HAP-1 (cell line): ENCODE measurements at regions not wholly inside any gene's neighbourhood (a gene's known extent, or its start where the extent isn't known, plus 50 kb on each side); places are given as distances from the start of the nearest gene placed in this dataset.
A peak's percentile ranks its signal among the peaks of the same experiment; 100 is the strongest.

ENCODE experiments used
- DNase-seq, 2 experiments: peaks; one replicate each; pipeline ENCODE4 v3.0.0-alpha.2; 2016 to 2020; ENCODE audit warnings: low spot score in 2 of 2
- H3K27me3 ChIP-seq: fragments of 250-450 bp; sonication (Bioruptor Pico); 2 replicates; pipeline ENCODE4 v1.5.1; 2020; ENCODE audit warnings: low read depth, mild to moderate bottlenecking, moderate library complexity
- H3K36me3 ChIP-seq: fragments of 250-450 bp; sonication (Bioruptor Pico); replicated peaks from 2 replicates; pipeline ENCODE4 v1.5.1; 2020; ENCODE audit warnings: mild to moderate bottlenecking
- H3K4me1 ChIP-seq: fragments of 250-450 bp; sonication (Bioruptor Pico); 2 replicates; pipeline ENCODE4 v1.5.1; 2020; ENCODE audit warnings: mild to moderate bottlenecking
- H3K4me3 ChIP-seq: fragments of 250-450 bp; sonication (Bioruptor Pico); 2 replicates; pipeline ENCODE4 v1.5.1; 2020; ENCODE audit warnings: mild to moderate bottlenecking, moderate library complexity
- H3K9me3 ChIP-seq: fragments of 250-450 bp; sonication (Bioruptor Pico); 2 replicates; pipeline ENCODE4 v1.5.1; 2020; ENCODE audit warnings: mild to moderate bottlenecking, moderate library complexity
- in situ Hi-C: fragments of 300-500 bp; cut with MboI; formaldehyde crosslinking; loops from 3 replicates; pipeline ENCODE4 v1.14.3; 2020; ENCODE audit warnings: low sequenced_read_pairs, inconsistent platforms, mixed read lengths

DNA sequence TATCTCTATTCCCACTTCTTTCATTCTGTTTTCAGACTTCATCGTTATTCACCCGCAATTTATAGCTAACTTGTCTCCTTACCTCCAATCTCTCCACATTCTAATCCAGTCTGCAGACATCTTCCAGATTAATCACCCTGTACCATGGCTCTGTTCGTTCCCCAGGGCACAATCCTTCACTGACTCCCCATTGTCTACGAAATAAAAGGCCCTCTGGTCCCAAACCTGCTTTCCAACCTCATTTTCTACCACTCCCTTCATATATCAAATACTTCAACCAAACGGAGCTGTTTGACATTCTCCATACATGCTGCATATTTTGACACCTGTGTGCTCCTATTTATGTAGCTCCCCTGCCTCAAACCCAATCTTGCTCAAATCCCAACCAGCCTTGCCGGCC, 1720.6 kb upstream of the WWC1 start:
- H3K27me3 ChIP-seq = no peaks in the 10 kb centered on the region
- no peaks in the 10 kb centered on the region for H3K9me3 ChIP-seq
- in situ Hi-C loops = no loop called here
- no peaks in the 10 kb centered on the region for H3K36me3 ChIP-seq
- no peaks in the 10 kb centered on the region for H3K4me1 ChIP-seq
- DNase-seq = no peak
- H3K4me3 ChIP-seq = no peak overlapping the region

DNA sequence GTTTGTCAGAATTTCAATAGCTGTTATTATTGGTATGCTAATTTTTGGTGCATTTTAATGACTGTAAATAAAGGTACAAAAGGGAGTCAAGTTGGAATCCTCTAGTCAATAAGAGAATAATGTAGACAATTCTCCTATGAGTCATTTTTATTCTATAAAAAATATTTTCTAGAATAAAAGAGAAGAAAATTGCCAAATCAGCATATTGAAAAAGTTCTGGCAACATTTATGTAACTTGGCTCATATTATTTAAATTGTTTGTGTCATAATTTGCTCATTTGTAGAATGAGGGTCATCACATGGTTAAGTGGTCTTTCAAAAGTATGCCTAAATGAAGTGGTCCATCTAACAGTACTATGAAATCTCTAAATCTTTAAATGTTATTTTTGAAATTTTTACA, 1719.8 kb upstream of the WWC1 start:
- Histone ChIP-seq H3K4me1 (no peaks in the 10 kb centered on the region), H3K27me3 (no peaks in the 10 kb centered on the region), H3K4me3 (no peak overlapping the region), H3K9me3 (no peaks in the 10 kb centered on the region), H3K36me3 (no peaks in the 10 kb centered on the region)
- DNase-seq = no peak
- in situ Hi-C loops = no loop called here

DNA sequence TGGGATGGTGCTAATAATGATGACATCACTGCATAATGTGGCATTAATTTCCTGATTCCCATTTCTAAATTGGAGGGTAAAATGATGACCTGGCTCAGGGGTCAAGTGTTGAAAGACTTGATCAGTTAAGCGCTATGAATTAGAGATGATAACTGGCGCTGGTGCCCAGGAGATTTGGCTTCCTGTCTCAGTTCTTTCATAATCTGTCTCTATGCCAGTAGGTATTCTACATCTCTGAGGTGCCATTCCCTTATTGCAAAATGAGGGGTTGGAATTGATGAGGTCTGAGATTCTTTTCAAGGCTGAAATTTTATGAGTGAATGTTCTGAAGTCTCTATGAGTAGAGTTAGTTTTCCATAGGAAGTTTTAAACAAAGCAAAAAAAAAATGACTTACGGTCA, 1715.1 kb upstream of the WWC1 start:
- Histone ChIP-seq H3K9me3 (no peaks in the 10 kb centered on the region), H3K36me3 (no peaks in the 10 kb centered on the region), H3K27me3 (no peaks in the 10 kb centered on the region), H3K4me1 (no peaks in the 10 kb centered on the region), H3K4me3 (no peak overlapping the region)
- in situ Hi-C loops = no loop called here
- no peak for DNase-seq

DNA sequence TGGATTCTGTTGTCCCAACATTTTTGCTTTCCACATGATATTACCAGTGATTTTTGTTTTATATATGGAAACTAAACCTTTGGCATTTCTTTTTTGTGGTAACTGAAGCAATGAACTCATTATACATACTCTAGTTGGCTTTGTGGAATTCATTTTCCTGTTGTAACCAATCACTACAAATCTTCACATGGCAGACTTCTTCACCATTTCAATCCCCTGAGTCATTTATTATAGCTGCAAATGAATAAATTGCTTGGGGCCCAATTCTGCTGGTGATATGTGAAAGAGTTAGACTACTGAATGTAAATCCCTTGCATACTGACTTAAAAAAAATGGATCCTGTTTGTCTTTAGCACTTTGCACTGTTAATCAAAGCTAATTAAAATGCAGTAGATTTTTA, 1709.6 kb upstream of the WWC1 start:
- H3K27me3 ChIP-seq = no peaks in the 10 kb centered on the region
- in situ Hi-C loops = no loop called here
- DNase-seq = no peak

DNA sequence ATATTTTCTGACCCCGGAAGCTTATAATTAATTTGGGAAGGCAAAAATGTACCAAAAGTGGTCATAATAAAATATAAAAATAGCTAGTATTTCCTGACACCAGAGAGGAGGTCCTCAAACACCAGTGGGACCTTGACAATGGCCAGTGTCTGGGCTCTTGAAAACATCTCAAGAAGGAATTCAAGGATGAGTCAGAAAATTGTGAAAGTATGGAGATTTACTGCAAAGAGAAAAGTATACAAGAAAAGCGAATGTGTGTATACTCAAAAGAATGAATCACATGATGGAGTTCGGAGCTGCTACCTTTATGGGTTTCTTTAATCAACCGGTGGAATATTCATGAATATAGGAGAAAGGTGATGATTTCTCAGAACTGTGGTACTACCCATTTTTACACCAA, 1709.0 kb upstream of the WWC1 start:
- DNase-seq = no peak
- H3K9me3 ChIP-seq = no peaks in the 10 kb centered on the region
- no peaks in the 10 kb centered on the region for H3K27me3 ChIP-seq
- H3K36me3 ChIP-seq = no peaks in the 10 kb centered on the region
- in situ Hi-C loops = no loop called here
- no peaks in the 10 kb centered on the region for H3K4me1 ChIP-seq
- H3K4me3 ChIP-seq = no peak overlapping the region

More for the DNA sequence above, 1709.6 kb upstream of the WWC1 start:
- no peaks in the 10 kb centered on the region for H3K4me1 ChIP-seq
- H3K4me3 ChIP-seq = no peak overlapping the region
- H3K36me3 ChIP-seq = no peaks in the 10 kb centered on the region
- H3K9me3 ChIP-seq = no peaks in the 10 kb centered on the region

DNA sequence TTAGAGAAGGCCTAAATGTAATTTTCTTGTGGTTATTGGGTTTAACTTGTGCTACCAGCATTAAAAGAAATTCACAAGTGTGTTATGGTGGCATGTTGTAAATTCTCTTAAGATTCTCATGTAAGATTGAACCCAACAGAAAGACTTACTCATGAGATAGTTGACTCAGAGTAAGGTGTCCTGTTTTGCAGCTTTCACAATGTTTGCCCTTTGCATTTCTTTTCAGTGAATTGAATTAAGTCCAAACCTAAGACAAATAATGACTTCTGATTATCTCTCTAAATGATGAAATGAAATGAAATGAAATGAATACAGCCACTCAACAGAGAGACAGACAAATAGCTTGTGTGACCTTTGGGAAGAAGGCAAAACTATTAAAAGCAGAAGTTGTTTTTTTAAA, 1696.9 kb upstream of the WWC1 start:
- in situ Hi-C loops = no loop called here
- H3K4me1 ChIP-seq = no peaks in the 10 kb centered on the region
- no peaks in the 10 kb centered on the region for H3K9me3 ChIP-seq
- DNase-seq = no peak
- H3K4me3 ChIP-seq = no peak overlapping the region
- H3K27me3 ChIP-seq = no peaks in the 10 kb centered on the region
- no peaks in the 10 kb centered on the region for H3K36me3 ChIP-seq

DNA sequence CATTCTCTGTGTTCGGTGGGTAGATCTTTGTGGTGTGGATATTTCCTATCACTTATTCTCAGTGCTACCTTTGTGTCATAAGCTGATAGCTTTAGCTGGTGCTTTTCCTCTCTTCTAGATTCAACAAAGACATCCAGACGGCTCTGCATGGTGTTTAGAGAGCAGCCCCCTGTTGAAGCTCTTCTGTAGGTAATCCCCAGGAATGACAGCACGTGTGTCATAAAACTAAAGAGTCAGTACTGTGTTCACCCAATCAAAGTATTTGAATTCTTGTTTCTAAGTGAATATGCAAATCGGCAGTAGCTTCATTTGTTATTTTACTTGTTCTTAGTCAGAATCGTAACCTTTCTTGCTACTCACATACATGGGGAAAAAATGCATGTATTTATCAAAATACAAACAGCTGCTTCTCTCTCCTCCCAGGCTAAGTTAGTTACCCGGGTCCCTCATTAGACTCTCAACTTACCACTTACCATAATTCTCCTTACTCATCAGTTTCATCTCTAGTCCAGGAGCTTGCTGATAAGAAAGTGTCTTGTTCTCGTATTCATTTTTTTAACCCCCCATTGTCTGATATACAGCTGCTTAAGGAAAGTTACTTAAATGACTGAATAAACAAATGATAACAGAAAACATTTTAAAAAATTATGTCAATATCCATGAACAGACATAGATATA, 1696.0 kb upstream of the WWC1 start:
- no peaks in the 10 kb centered on the region for H3K4me1 ChIP-seq
- no peaks in the 10 kb centered on the region for H3K36me3 ChIP-seq
- no peaks in the 10 kb centered on the region for H3K9me3 ChIP-seq
- no peak overlapping the region for H3K4me3 ChIP-seq
- in situ Hi-C loops = no loop called here
- no peaks in the 10 kb centered on the region for H3K27me3 ChIP-seq
- no peak for DNase-seq

DNA sequence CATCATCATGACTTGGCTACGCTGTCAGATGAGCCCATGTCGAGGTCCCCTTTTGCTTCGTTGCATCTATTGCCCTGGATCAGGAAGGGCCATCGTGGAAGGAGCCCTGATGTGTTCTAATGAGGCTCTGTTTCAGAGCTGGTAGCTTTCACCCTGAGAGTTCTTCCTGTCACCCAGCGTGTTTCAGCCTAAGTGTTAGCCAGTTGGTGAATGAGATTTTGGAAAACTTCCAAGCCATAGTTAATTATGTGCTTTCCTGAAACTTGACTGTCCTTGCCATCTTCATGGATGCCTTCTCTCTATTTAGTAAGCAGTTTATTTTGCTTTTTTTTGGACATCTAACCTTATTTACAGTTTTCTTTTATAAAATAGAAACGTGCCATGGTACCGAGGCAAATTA, 1695.4 kb upstream of the WWC1 start:
- H3K4me1 ChIP-seq = no peaks in the 10 kb centered on the region
- H3K9me3 ChIP-seq = no peaks in the 10 kb centered on the region
- H3K36me3 ChIP-seq = no peaks in the 10 kb centered on the region
- in situ Hi-C loops = no loop called here
- no peak overlapping the region for H3K4me3 ChIP-seq
- H3K27me3 ChIP-seq = no peaks in the 10 kb centered on the region
- no peak for DNase-seq

DNA sequence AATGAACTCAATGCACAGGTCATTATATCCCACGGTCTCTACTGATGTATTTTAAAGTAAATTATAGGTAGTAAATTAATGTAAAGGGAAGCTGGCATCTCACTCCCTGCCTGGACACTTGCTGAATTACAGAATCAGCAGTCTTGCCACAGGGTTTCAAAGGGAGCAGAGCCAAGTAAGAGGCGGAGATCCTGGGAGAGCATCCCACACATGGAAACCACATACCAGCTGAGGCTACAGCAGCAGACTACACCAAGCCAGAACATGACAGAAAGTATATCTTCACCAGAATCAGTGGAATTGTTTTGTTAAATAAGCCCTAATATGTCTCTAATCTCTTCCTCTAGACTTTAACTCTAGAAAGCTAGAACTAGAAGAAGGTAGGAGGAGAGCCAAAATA, 1689.2 kb upstream of the WWC1 start:
- Histone ChIP-seq H3K4me1 (no peaks in the 10 kb centered on the region), H3K9me3 (no peaks in the 10 kb centered on the region), H3K4me3 (no peak overlapping the region), H3K36me3 (no peaks in the 10 kb centered on the region), H3K27me3 (no peaks in the 10 kb centered on the region)
- in situ Hi-C loops = no loop called here
- DNase-seq = no peak

DNA sequence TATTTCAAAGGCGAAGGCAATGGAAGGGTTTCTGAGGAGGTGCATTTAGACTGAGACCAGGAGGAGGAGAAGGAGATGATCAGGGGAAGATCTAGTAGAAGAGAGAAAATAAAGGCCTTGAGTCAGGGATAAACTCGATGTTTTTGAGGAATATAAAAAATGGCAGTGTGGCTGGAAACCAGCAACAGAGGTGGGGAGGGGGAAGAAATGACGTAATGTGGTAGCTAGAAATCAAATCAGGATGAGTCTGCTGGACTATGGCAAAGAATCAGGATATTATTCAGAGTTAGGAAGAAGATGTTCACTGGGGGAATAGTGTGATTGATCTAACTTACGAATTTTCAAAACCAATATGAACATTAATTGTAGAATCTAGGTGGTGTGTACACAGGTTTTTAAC, 1673.9 kb upstream of the WWC1 start:
- no peaks in the 10 kb centered on the region for H3K4me1 ChIP-seq
- H3K36me3 ChIP-seq = no peaks in the 10 kb centered on the region
- DNase-seq = no peak
- H3K4me3 ChIP-seq = no peak overlapping the region
- H3K27me3 ChIP-seq = no peaks in the 10 kb centered on the region
- H3K9me3 ChIP-seq = no peaks in the 10 kb centered on the region
- in situ Hi-C loops = no loop called here

DNA sequence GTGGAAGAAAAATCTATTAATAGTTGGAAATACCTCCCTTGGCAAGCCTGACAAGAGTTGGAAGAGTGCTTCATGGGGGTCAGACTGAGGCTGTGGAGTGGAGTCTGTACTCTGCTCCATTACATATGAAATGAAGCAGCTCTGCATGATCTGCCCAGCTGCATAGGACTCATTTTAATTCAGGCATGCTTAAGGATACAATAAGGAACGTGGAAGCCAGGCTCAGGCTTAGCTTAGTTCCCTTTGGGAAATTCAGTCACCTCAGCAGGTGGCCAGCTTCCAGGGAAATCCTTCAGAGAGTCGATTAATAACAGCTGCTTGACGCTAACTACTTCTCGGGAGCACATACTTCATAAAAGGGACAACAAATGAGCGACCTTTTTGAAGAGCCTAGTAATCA, 1672.9 kb upstream of the WWC1 start:
- in situ Hi-C loops = no loop called here
- Histone ChIP-seq H3K9me3 (no peaks in the 10 kb centered on the region), H3K36me3 (no peaks in the 10 kb centered on the region)

DNA sequence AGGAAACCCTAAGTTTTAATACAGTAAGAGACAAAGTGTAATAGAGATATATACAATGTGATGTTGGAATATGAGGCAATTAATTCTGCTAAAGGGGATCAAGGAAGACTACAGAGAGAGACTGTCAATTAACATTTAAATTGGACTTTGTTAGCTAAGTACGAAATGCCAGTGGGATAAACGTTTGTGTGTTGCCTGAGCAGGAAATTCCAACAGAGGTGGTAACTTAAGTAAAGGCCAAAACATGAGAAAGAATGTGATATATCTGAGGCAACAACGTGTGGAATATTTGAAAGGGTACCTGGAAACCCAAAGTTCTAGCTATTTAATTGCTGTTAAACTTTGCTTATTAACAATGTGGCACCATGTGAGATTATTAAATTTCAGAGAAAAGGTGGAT, 1666.9 kb upstream of the WWC1 start:
- H3K4me1 ChIP-seq = peaks cover 8% of the 10 kb centered on the region
- H3K9me3 ChIP-seq = no peaks in the 10 kb centered on the region
- DNase-seq = peak in 1 of 2 experiments; percentile 29
- H3K27me3 ChIP-seq = no peaks in the 10 kb centered on the region
- in situ Hi-C loops = no loop called here
- no peak overlapping the region for H3K4me3 ChIP-seq
- H3K36me3 ChIP-seq = no peaks in the 10 kb centered on the region

More for the DNA sequence above, 1672.9 kb upstream of the WWC1 start:
- no peak for DNase-seq
- Histone ChIP-seq H3K4me3 (no peak overlapping the region), H3K27me3 (no peaks in the 10 kb centered on the region), H3K4me1 (no peaks in the 10 kb centered on the region)

DNA sequence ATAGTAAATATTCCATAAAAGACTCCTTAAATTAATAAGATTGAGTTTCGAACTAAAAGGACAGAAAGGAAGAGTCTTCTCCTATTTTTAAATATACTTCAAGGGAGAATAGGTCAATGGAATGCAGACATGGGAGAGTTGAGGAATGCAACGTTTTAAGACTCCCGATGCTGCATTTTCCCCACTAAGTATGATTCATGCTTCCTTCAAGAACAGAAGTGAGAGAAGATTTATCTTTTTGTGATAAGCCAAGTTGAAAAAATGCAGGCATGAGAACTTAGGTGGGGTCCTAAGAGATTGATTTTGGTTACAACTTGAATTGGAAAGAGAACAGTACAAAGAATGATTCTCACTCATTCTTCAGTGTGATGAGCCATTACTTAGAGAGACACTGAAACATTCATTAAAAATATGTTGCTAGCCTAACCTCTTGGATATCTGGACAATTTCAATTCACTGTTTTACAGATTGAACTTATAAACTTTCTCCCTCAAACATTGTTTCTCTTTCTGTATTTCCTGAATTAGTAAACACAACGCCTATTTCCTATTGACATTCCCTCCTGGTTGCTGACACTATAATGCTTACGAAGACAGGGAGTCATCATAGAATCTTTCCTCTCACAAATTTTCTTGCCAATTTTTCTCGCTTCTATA, 1666.1 kb upstream of the WWC1 start:
- Histone ChIP-seq H3K4me1 (peaks cover 8% of the 10 kb centered on the region), H3K4me3 (no peak overlapping the region), H3K36me3 (no peaks in the 10 kb centered on the region), H3K9me3 (no peaks in the 10 kb centered on the region), H3K27me3 (no peaks in the 10 kb centered on the region)
- DNase-seq = no peak
- in situ Hi-C loops = no loop called here

DNA sequence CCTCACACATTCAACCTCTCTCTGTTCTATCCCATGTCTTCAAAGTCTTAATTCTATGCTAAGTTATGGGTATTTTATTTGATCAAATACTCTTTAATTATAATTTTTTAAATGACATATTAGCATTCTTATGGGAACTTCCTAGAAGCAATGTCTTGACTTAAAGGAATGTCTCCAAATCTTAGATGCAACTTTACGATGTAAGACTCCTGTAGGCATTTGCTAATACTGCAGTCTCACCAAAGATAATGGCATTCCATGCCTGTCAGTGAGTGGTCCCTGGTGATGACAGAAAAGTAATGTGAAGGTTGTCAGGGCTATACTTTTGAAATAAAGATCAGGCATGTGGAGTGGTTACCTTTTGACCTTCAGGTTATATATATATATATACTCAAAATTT, 1654.2 kb upstream of the WWC1 start:
- in situ Hi-C loops = no loop called here
- no peaks in the 10 kb centered on the region for H3K27me3 ChIP-seq

DNA sequence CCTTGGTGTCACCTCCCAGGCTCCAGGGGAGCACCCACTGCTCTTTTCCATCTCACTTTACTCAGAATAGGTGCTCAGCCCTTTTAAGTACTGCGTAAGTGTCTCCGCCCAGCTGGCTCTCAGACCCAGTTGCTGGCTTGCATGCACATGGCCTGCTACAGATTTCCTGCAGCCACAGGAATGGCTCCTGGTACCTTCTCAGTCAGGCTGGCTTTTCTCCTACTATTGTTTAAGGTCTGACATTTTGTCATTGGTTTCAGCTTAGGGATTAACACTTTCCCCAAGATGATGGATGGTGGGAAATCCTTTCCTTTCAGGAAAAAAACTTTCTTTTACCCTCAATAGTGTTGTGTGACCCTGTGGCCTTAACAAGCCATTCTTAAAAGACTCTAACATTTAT, 1652.3 kb upstream of the WWC1 start:
- no peaks in the 10 kb centered on the region for H3K27me3 ChIP-seq
- H3K9me3 ChIP-seq = no peaks in the 10 kb centered on the region
- peak; percentile 19 to 46 for DNase-seq
- H3K36me3 ChIP-seq = no peaks in the 10 kb centered on the region
- H3K4me1 ChIP-seq = peaks cover 10% of the 10 kb centered on the region
- in situ Hi-C loops = no loop called here
- H3K4me3 ChIP-seq = no peak overlapping the region

More for the DNA sequence above, 1654.2 kb upstream of the WWC1 start:
- H3K4me3 ChIP-seq = no peak overlapping the region
- no peaks in the 10 kb centered on the region for H3K36me3 ChIP-seq
- H3K9me3 ChIP-seq = no peaks in the 10 kb centered on the region
- H3K4me1 ChIP-seq = peaks cover 7% of the 10 kb centered on the region
- DNase-seq = no peak
